K562 (cell line): ENCODE measurements at regions not wholly inside any gene's neighbourhood (a gene's known extent, or its start where the extent isn't known, plus 50 kb on each side); places are given as distances from the start of the nearest gene placed in this dataset.

Experiments used
- ATAC-seq: fragments of 200-7000 bp; cut with Tn5 transposase; 3 replicates; pipeline ENCODE4 v1.9.1; 2020; ENCODE audit warnings: moderate library complexity
- BruUV-seq: library from RNA; stranded (reverse); fragments of 400-500 nt; replicated peaks from 2 replicates; lab custom pipeline; 2021; lab: Mats Ljungman, UMichigan
- CTCF ChIA-PET: fragments of 300-600 bp; formaldehyde crosslinking; extraction: SDS; loops from one replicate; lab custom pipeline; 2021; ENCODE audit warnings: low intra/inter-chr PET ratio; lab: Yijun Ruan, JAX
- POLR2A ChIA-PET: fragments of 300-600, 350-650 bp; sonication (Branson Sonifier 250); formaldehyde crosslinking; extraction: SDS; loops from one replicate; lab custom pipeline; 2021; ENCODE audit warnings: antibody characterized with exemption, inconsistent platforms; lab: Yijun Ruan, JAX
- DNase-seq, 4 experiments: peaks; one replicate each; pipeline versions ENCODE4 v3.0.0 to v3.0.0-alpha.2; 2011 to 2018; ENCODE audit warnings: low spot score in 3 of 4, mixed read lengths in 3 of 4; ENCODE audit errors: extremely low read depth in 1 of 4
- FAIRE-seq: peaks from 2 replicates; lab custom pipeline; 2011; peaks lifted over from hg19 to GRCh38; lab: Jason Lieb, UNC
- H2AFZ ChIP-seq: 2 replicates; pipeline ENCODE4 v1.6.0; 2011; ENCODE audit warnings: low read depth, low read length, control low read depth, inconsistent platforms
- H3K27ac ChIP-seq: fragments of 200-600 bp; 3 replicates; pipeline ENCODE4 v1.8.0; 2011; ENCODE audit warnings: low read depth, mild to moderate bottlenecking, control low read depth, inconsistent platforms, low read length, moderate library complexity, mixed read lengths; ENCODE audit errors: extremely low read depth
- H3K27me3 ChIP-seq, 2 experiments: fragments of 300-600 bp in 1 of 2; 2 replicates in 1 of 2; 3 replicates in 1 of 2; pipeline versions ENCODE4 v1.6.0 to v1.8.0; 2011; ENCODE audit warnings: inconsistent platforms in 2 of 2, low read length in 2 of 2, mild to moderate bottlenecking in 1 of 2, mixed read lengths in 1 of 2, moderate library complexity in 1 of 2; ENCODE audit not compliant: control insufficient read depth in 2 of 2, insufficient read depth in 2 of 2
- H3K36me3 ChIP-seq: fragments of 300-600 bp; 3 replicates; pipeline ENCODE4 v1.8.0; 2011; ENCODE audit warnings: mild to moderate bottlenecking, low read length, inconsistent platforms; ENCODE audit not compliant: control insufficient read depth, insufficient read depth
- H3K4me1 ChIP-seq, 2 experiments: fragments of 200-600 bp in 1 of 2; replicated peaks in 1 of 2; 2 replicates in 1 of 2; 3 replicates in 1 of 2; pipeline versions ENCODE4 v1.5.1 to v1.8.0; 2011; ENCODE audit warnings: inconsistent platforms in 2 of 2, low read length in 2 of 2, mild to moderate bottlenecking in 1 of 2, mixed read lengths in 1 of 2, moderate library complexity in 1 of 2; ENCODE audit not compliant: control insufficient read depth in 2 of 2, insufficient read depth in 2 of 2
- H3K4me2 ChIP-seq: 2 replicates; pipeline ENCODE4 v1.6.1; 2011; ENCODE audit warnings: low read length, control low read depth, inconsistent platforms, mixed read lengths; ENCODE audit not compliant: insufficient read depth
- H3K4me3 ChIP-seq: fragments of 200-600 bp; sonication (generic), shearing (Covaris generic); 2 replicates; pipeline ENCODE4 v1.5.1; 2016; ENCODE audit warnings: control low read depth, inconsistent platforms
- H3K79me2 ChIP-seq: fragments of 200-600 bp; 3 replicates; pipeline ENCODE4 v1.8.0; 2011; ENCODE audit warnings: low read length, inconsistent platforms; ENCODE audit not compliant: control insufficient read depth, insufficient read depth
- H3K9ac ChIP-seq, 2 experiments: 2 replicates each; pipeline versions ENCODE4 v1.6.0 to v1.6.1; 2011; ENCODE audit warnings: low read depth in 2 of 2, low read length in 2 of 2, control low read depth in 1 of 2, inconsistent platforms in 1 of 2, mild to moderate bottlenecking in 1 of 2, mixed read lengths in 1 of 2; ENCODE audit not compliant: insufficient read depth in 1 of 2
- H3K9me1 ChIP-seq: one replicate; pipeline ENCODE4 v1.6.0; 2011; ENCODE audit warnings: inconsistent platforms, mild to moderate bottlenecking, low read length, moderate library complexity; ENCODE audit not compliant: control insufficient read depth, insufficient read depth
- H3K9me3 ChIP-seq: replicated peaks from 2 replicates; pipeline ENCODE4 v1.5.1; 2011; ENCODE audit warnings: low read depth, low read length, inconsistent platforms; ENCODE audit not compliant: control insufficient read depth, insufficient read depth
- H4K20me1 ChIP-seq: replicated peaks from 2 replicates; pipeline ENCODE4 v1.6.1; 2011; ENCODE audit warnings: low read length, inconsistent platforms, mixed read lengths; ENCODE audit not compliant: control insufficient read depth, insufficient read depth
- AFF1 ChIP-seq, 2 experiments: fragments of 450-650 bp; IDR thresholded peaks; 2 replicates each; pipeline ENCODE4 v1.6.1; 2018; ENCODE audit warnings: mild to moderate bottlenecking in 2 of 2, low read depth in 1 of 2; ENCODE audit not compliant: partially characterized antibody in 2 of 2
- ZNF174 ChIP-seq: fragments of 250-450 bp; sonication (Bioruptor Pico); IDR thresholded peaks from 2 replicates; pipeline ENCODE4 v1.4.0; 2020; ENCODE audit warnings: mild to moderate bottlenecking
- ZNF311 ChIP-seq: fragments of 250-450 bp; sonication (Bioruptor Pico); IDR thresholded peaks from 2 replicates; pipeline ENCODE4 v1.4.0; 2020; ENCODE audit warnings: mild to moderate bottlenecking, moderate library complexity
- WGBS: fragments of 100-300 bp; shearing (Covaris generic); methylation state at CpG from one replicate; pipeline ENCODE4 v1.1.6; 2016; ENCODE audit warnings: low coverage, mixed read lengths; ENCODE audit not compliant: insufficient coverage; ENCODE audit errors: missing lambda C conversion rate; 5-methylcytosine and 5-hydroxymethylcytosine counted together
- in situ Hi-C: fragments of 300-500 bp; cut with MboI; formaldehyde crosslinking; loops from 4 replicates; pipeline ENCODE4 v1.15.0; 2018; ENCODE audit warnings: inconsistent platforms, mixed read lengths
- intact Hi-C: fragments of 100-400 bp; cut with micrococcal nuclease; formaldehyde crosslinking; loops from 2 replicates; pipeline ENCODE4 v1.14.2; 2022

- intact Hi-C loops (no loop called here), in situ Hi-C loops (no loop called here)
- Histone ChIP-seq H3K27ac (no peak overlapping the region), H3K9me1 (no peaks in the 10 kb centered on the region), H3K4me3 (no peak overlapping the region), H3K9me3 (0 out of 2 replicates have a peak, but pooled peaks cover 5% of the 10 kb centered on the region), H3K36me3 (no peaks in the 10 kb centered on the region), H4K20me1 (no peaks in the 10 kb centered on the region), H3K9ac (no peak overlapping the region), H3K4me2 (no peak overlapping the region), H3K79me2 (no peaks in the 10 kb centered on the region), H3K27me3 (no peaks in the 10 kb centered on the region), H2AFZ (no peak overlapping the region), H3K4me1 (no peaks in the 10 kb centered on the region)
- ATAC-seq (no peak), DNase-seq (no peak), FAIRE-seq (no peak)
- CTCF ChIA-PET = no interaction called here
- BruUV-seq = no TSS peak
- WGBS = 2% methylated on average over 5 of the region's 5 CpGs
- TF ChIP-seq ZNF174 (CRISPR knock-in tag) (no peak), ZNF311 (CRISPR knock-in tag) (no peak), AFF1 (IDR thresholded peaks at IDR 0.05; ENCODE audit: low read depth in 1 of 2, partially characterized antibody in 2 of 2) (no peak)
- POLR2A ChIA-PET = no interaction called here
These were observed 176.3 kb upstream of the TCERG1L start for GRCh38 chr10:131487822-131488221.
